Transverse colon (tissue), 4 donors: ENCODE measurements at regions not wholly inside any gene's neighbourhood (a gene's known extent, or its start where the extent isn't known, plus 50 kb on each side); places are given as distances from the start of the nearest gene placed in this dataset.

Source experiments
- DNase-seq: peaks from one replicate; pipeline ENCODE4 v3.0.0-alpha.2; 2019
- H3K27ac ChIP-seq, 4 donors: fragments of 200-600 bp; sonication (generic); 2 replicates each; pipeline ENCODE4 v1.5.1; 2016 to 2018; ENCODE audit warnings: inconsistent platforms in 4 of 4
- H3K27me3 ChIP-seq: fragments of 200-600 bp; sonication (generic); 2 replicates; pipeline ENCODE4 v1.5.1; 2017; ENCODE audit warnings: inconsistent platforms
- H3K36me3 ChIP-seq, 4 donors: fragments of 200-600 bp; sonication (generic); 2 replicates each; pipeline ENCODE4 v1.5.1; 2017 to 2019; ENCODE audit warnings: inconsistent platforms in 4 of 4
- H3K4me1 ChIP-seq, 4 donors: fragments of 200-600 bp; sonication (generic); 2 replicates each; pipeline ENCODE4 v1.5.1; 2017 to 2020; ENCODE audit warnings: inconsistent platforms in 4 of 4
- H3K4me3 ChIP-seq, 4 donors: fragments of 200-600 bp; sonication (generic); 1 replicate in 1 of 4; 2 replicates in 3 of 4; pipeline versions ENCODE4 v1.5.1 to v1.6.1; 2017 to 2019; ENCODE audit warnings: inconsistent platforms in 4 of 4
- H3K9me3 ChIP-seq, 2 donors: fragments of 200-600 bp; sonication (generic); 2 replicates each; pipeline ENCODE4 v1.5.1; 2017 to 2019; ENCODE audit warnings: inconsistent platforms in 2 of 2
- CTCF ChIP-seq, 5 experiments: fragments of 200-600 bp in 3 of 5; fragments of 450-650 bp in 2 of 5; sonication (generic) in 3 of 5; IDR thresholded peaks; 1 replicate in 2 of 5; 2 replicates in 3 of 5; pipeline ENCODE4 v1.5.1; 2016 to 2017; ENCODE audit warnings: antibody characterized with exemption in 5 of 5, inconsistent platforms in 3 of 5, mild to moderate bottlenecking in 2 of 5, moderate library complexity in 1 of 5
- EP300 ChIP-seq: sonication (generic); formaldehyde crosslinking; IDR thresholded peaks from one replicate; pipeline ENCODE4 v1.6.1; 2017; ENCODE audit warnings: antibody characterized with exemption, low read depth
- POLR2A ChIP-seq: fragments of 450-650 bp; IDR thresholded peaks from one replicate; pipeline ENCODE4 v1.6.1; 2016; ENCODE audit warnings: antibody characterized with exemption, mild to moderate bottlenecking, moderate library complexity
- POLR2AphosphoS5 ChIP-seq, 3 donors: sonication (generic); formaldehyde crosslinking; IDR thresholded peaks; one replicate each; pipeline ENCODE4 v1.6.1; 2016; ENCODE audit warnings: antibody characterized with exemption in 3 of 3
- WGBS, 2 donors: methylation state at CpG; one replicate each; pipeline ENCODE4 v1.1.5; 2018; ENCODE audit warnings: low coverage in 1 of 2; 5-methylcytosine and 5-hydroxymethylcytosine counted together
- in situ Hi-C, 4 donors: fragments of 200-750 bp; cut with MboI; loops; one replicate each; pipeline versions ENCODE4 v1.15.0 to v1.15.1; 2017; ENCODE audit warnings: low sequenced_read_pairs in 3 of 4, low pct_ligation_motif_present in 1 of 4, low pct_unique_long_range_greater_than_20kb in 1 of 4
- intact Hi-C: fragments of 100-400 bp; cut with DNase I; formaldehyde crosslinking; loops from one replicate; pipeline ENCODE4 v1.15.1; 2023; ENCODE audit warnings: low total_unique reads

- Histone ChIP-seq H3K27ac (no peak overlapping the region), H3K27me3 (no peaks in the 10 kb centered on the region), H3K9me3 (no peaks in the 10 kb centered on the region), H3K36me3 (no peaks in the 10 kb centered on the region), H3K4me3 (no peak overlapping the region), H3K4me1 (no peaks in the 10 kb centered on the region)
- no peak for DNase-seq
- in situ Hi-C loops, result no loop called here
- TF ChIP-seq POLR2AphosphoS5 (IDR thresholded peaks at IDR 0.05) (no peak), EP300 (no peak), CTCF (IDR thresholded peaks at IDR 0.05) (no peak), POLR2A (no peak)
- intact Hi-C loops, result no loop called here
- WGBS, 2 donors, result 4 to 38% methylated on average over 2 to 3 of the region's 3 CpGs
Observed at GRCh38 chr14:86104691-86105265, 574.8 kb downstream of the FLRT2 start.

GRCh38 chr14:86094512-86094911 lies 564.6 kb downstream of the FLRT2 start:
- no peaks in the 10 kb centered on the region for H3K4me1 ChIP-seq
- TF ChIP-seq POLR2A (no peak), CTCF (IDR thresholded peaks at IDR 0.05) (no peak), EP300 (no peak), POLR2AphosphoS5 (IDR thresholded peaks at IDR 0.05) (no peak)
- peaks cover 0 to 3% of the 10 kb centered on the region in 2 donors for H3K9me3 ChIP-seq
- intact Hi-C loops, result no loop called here
- in situ Hi-C loops, result no loop called here
- no peak overlapping the region for H3K4me3 ChIP-seq
- no peaks in the 10 kb centered on the region for H3K27me3 ChIP-seq
- DNase-seq, result no peak
- H3K36me3 ChIP-seq, result no peaks in the 10 kb centered on the region
- no peak overlapping the region for H3K27ac ChIP-seq

- in situ Hi-C loops, result no loop called here
- intact Hi-C loops, result no loop called here
- 43 to 78% methylated on average over 1 of the region's 1 CpG for whole genome bisulfite sequencing, 2 donors
- Histone ChIP-seq H3K9me3 (peaks cover 0 to 3% of the 10 kb centered on the region in 2 donors), H3K36me3 (no peaks in the 10 kb centered on the region), H3K27ac (no peak overlapping the region), H3K4me3 (no peak overlapping the region), H3K27me3 (no peaks in the 10 kb centered on the region), H3K4me1 (no peaks in the 10 kb centered on the region)
- TF ChIP-seq CTCF (IDR thresholded peaks at IDR 0.05) (no peak), POLR2A (no peak), POLR2AphosphoS5 (IDR thresholded peaks at IDR 0.05) (no peak), EP300 (no peak)
- no peak for DNase-seq
Observed at GRCh38 chr14:86091811-86092210, 561.9 kb downstream of the FLRT2 start.

GRCh38 chr14:86088156-86088555 lies 558.2 kb downstream of the FLRT2 start:
- no peak for DNase-seq
- intact Hi-C loops (no loop called here), in situ Hi-C loops (no loop called here)
- Histone ChIP-seq H3K9me3 (peaks cover 0 to 3% of the 10 kb centered on the region in 2 donors), H3K4me1 (no peaks in the 10 kb centered on the region), H3K27ac (no peak overlapping the region), H3K4me3 (no peak overlapping the region), H3K27me3 (no peaks in the 10 kb centered on the region), H3K36me3 (no peaks in the 10 kb centered on the region)
- no peak for TF ChIP-seq POLR2AphosphoS5 (IDR thresholded peaks at IDR 0.05)
- TF ChIP-seq EP300, result no peak
- TF ChIP-seq CTCF (IDR thresholded peaks at IDR 0.05), result no peak
- no peak for TF ChIP-seq POLR2A
- WGBS, 2 donors, result 80 to 85% methylated on average over 1 of the region's 1 CpG
